Effector memory CD4-positive, alpha-beta T cell (primary cell): ENCODE measurements at regions not wholly inside any gene's neighbourhood (a gene's known extent, or its start where the extent isn't known, plus 50 kb on each side); places are given as distances from the start of the nearest gene placed in this dataset.

Experiments used
- DNase-seq, 3 donors: peaks; one replicate each; pipeline ENCODE4 v3.0.0-alpha.2; 2020
- H3K27ac ChIP-seq: 2 replicates; pipeline ENCODE4 v1.7.0; 2013; ENCODE audit warnings: mild to moderate bottlenecking, low read length, moderate library complexity; ENCODE audit not compliant: insufficient read depth, poor library complexity, severe bottlenecking
- H3K27me3 ChIP-seq: replicated peaks from 2 replicates; pipeline ENCODE4 v1.7.0; 2013; ENCODE audit warnings: mild to moderate bottlenecking, low read length; ENCODE audit not compliant: insufficient read depth, control insufficient read depth, poor library complexity, severe bottlenecking
- H3K36me3 ChIP-seq: 2 replicates; pipeline ENCODE4 v1.7.0; 2013; ENCODE audit warnings: mild to moderate bottlenecking, low read length, moderate library complexity; ENCODE audit not compliant: control insufficient read depth, insufficient read depth
- H3K4me1 ChIP-seq: 2 replicates; pipeline ENCODE4 v1.7.0; 2013; ENCODE audit warnings: low read length, mild to moderate bottlenecking; ENCODE audit not compliant: control insufficient read depth, insufficient read depth, poor library complexity, severe bottlenecking
- H3K4me3 ChIP-seq: 2 replicates; pipeline ENCODE4 v1.7.0; 2013; ENCODE audit warnings: low read length, low read depth, mild to moderate bottlenecking; ENCODE audit not compliant: insufficient read depth, poor library complexity, severe bottlenecking
- H3K9me3 ChIP-seq: 2 replicates; pipeline ENCODE4 v1.7.0; 2013; ENCODE audit warnings: mild to moderate bottlenecking, low read length, moderate library complexity; ENCODE audit not compliant: control insufficient read depth

GRCh38 chr13:72244788-72245187 lies 377.8 kb upstream of the DACH1 start:
- Histone ChIP-seq H3K36me3 (no peaks in the 10 kb centered on the region), H3K27ac (no peak overlapping the region), H3K9me3 (no peaks in the 10 kb centered on the region), H3K4me1 (no peaks in the 10 kb centered on the region), H3K27me3 (no peaks in the 10 kb centered on the region), H3K4me3 (no peak overlapping the region)
- no peak for DNase-seq

DNA sequence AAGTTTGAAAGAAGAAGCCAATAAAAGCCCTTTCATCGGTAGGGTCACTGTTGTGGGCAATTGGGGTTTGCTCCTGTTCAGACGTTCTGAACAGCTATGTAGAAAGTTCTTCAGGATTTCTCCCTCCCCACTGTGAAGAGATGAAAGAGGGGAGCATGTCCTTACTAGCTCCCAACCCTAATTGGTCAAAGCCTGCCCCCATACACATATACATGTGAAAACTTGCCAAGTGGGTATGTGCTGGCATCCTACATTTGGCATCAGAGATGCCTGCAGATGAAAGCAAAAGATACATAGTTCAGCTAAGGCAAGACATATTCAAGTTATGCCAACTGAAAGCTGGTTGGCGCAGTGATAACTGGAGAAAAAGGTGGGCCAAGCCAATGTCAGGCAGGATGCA lies 363.1 kb upstream of the DACH1 start:
- no peaks in the 10 kb centered on the region for H3K27me3 ChIP-seq
- H3K36me3 ChIP-seq = no peaks in the 10 kb centered on the region
- no peaks in the 10 kb centered on the region for H3K9me3 ChIP-seq
- no peak overlapping the region for H3K27ac ChIP-seq
- H3K4me3 ChIP-seq = no peak overlapping the region
- no peaks in the 10 kb centered on the region for H3K4me1 ChIP-seq
- DNase-seq = no peak

GRCh38 chr13:72229067-72229466 lies 362.1 kb upstream of the DACH1 start:
- H3K9me3 ChIP-seq = no peaks in the 10 kb centered on the region
- DNase-seq = no peak
- H3K4me3 ChIP-seq = no peak overlapping the region
- no peaks in the 10 kb centered on the region for H3K36me3 ChIP-seq
- no peak overlapping the region for H3K27ac ChIP-seq
- H3K27me3 ChIP-seq = no peaks in the 10 kb centered on the region
- no peaks in the 10 kb centered on the region for H3K4me1 ChIP-seq

GRCh38 chr13:72221276-72221962 lies 354.4 kb upstream of the DACH1 start:
- Histone ChIP-seq H3K27me3 (no peaks in the 10 kb centered on the region), H3K36me3 (no peaks in the 10 kb centered on the region), H3K4me1 (no peaks in the 10 kb centered on the region), H3K9me3 (no peaks in the 10 kb centered on the region), H3K27ac (no peak overlapping the region), H3K4me3 (no peak overlapping the region)
- no peak for DNase-seq

DNA sequence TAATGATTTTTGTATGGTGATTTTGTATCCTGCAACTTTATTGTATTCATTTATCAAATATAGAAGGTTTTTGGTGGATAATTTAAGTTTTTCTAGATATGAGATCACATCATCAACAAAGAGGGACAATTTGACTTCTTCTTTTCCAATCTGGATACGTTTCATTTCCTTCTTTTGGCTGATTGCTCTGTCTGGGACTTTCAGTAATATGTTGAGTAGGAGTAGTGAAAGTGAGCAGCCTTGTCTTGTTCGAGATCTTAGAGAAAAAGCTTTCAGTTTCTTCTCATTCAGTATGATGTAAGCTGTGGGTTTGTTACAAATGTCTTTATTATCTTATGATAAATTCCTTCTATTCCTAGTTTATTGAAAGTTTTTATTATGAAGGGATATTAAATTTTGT lies 352.0 kb upstream of the DACH1 start:
- H3K4me3 ChIP-seq = no peak overlapping the region
- H3K27me3 ChIP-seq = no peaks in the 10 kb centered on the region
- H3K9me3 ChIP-seq = no peaks in the 10 kb centered on the region
- H3K4me1 ChIP-seq = no peaks in the 10 kb centered on the region
- no peak for DNase-seq
- no peaks in the 10 kb centered on the region for H3K36me3 ChIP-seq
- no peak overlapping the region for H3K27ac ChIP-seq

DNA sequence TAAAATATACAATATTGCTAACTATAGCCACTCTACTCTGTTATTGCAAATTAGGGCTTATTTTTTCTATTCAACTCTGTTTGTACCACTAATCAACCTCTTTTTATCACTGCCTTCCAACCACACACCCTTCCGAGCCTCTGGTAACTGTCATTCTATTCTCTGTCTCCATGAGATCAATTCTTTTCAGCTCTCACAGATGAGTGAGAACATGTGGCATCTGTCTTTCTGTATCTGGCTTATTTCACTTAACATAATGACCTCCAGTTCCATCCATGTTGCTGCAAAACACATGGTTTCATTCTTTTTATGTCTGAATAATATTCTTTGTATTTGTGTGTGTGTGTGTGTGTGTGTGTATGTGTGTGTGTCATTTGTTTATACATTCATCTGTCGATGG lies 350.1 kb upstream of the DACH1 start:
- Histone ChIP-seq H3K27ac (no peak overlapping the region), H3K4me1 (no peaks in the 10 kb centered on the region), H3K27me3 (no peaks in the 10 kb centered on the region), H3K36me3 (no peaks in the 10 kb centered on the region), H3K9me3 (no peaks in the 10 kb centered on the region), H3K4me3 (no peak overlapping the region)
- DNase-seq = no peak

GRCh38 chr13:72208112-72208645 lies 341.2 kb upstream of the DACH1 start:
- Histone ChIP-seq H3K36me3 (no peaks in the 10 kb centered on the region), H3K9me3 (no peaks in the 10 kb centered on the region), H3K4me3 (no peak overlapping the region), H3K27me3 (no peaks in the 10 kb centered on the region), H3K27ac (no peak overlapping the region), H3K4me1 (no peaks in the 10 kb centered on the region)
- DNase-seq = no peak

- Histone ChIP-seq H3K27ac (no peak overlapping the region), H3K27me3 (no peaks in the 10 kb centered on the region)
- DNase-seq = no peak
Measured at GRCh38 chr13:72205773-72206172, 338.8 kb upstream of the DACH1 start.

GRCh38 chr13:72204291-72204690 lies 337.3 kb upstream of the DACH1 start:
- Histone ChIP-seq H3K4me3 (no peak overlapping the region), H3K36me3 (no peaks in the 10 kb centered on the region), H3K9me3 (no peaks in the 10 kb centered on the region), H3K27me3 (no peaks in the 10 kb centered on the region), H3K27ac (no peak overlapping the region), H3K4me1 (no peaks in the 10 kb centered on the region)
- DNase-seq = no peak

More at GRCh38 chr13:72205773-72206172, 338.8 kb upstream of the DACH1 start:
- Histone ChIP-seq H3K36me3 (no peaks in the 10 kb centered on the region), H3K4me3 (no peak overlapping the region), H3K4me1 (no peaks in the 10 kb centered on the region), H3K9me3 (no peaks in the 10 kb centered on the region)

- H3K4me3 ChIP-seq = no peak overlapping the region
- no peaks in the 10 kb centered on the region for H3K27me3 ChIP-seq
- no peaks in the 10 kb centered on the region for H3K9me3 ChIP-seq
- H3K36me3 ChIP-seq = no peaks in the 10 kb centered on the region
- DNase-seq = no peak
- no peaks in the 10 kb centered on the region for H3K4me1 ChIP-seq
- H3K27ac ChIP-seq = no peak overlapping the region
Measured at GRCh38 chr13:72201726-72202125, 334.7 kb upstream of the DACH1 start.
